ENCODE measurements at regions not wholly inside any gene's neighbourhood (a gene's known extent, or its start where the extent isn't known, plus 50 kb on each side); places are given as distances from the start of the nearest gene placed in this dataset.

GRCh38 chr22:47681411-47682165, 919.1 kb downstream of the TBC1D22A start:
- DNase-seq (ENCODE audit: insufficient read length, low spot score): no peak
- FAIRE-seq: no peak

GRCh38 chr22:47678636-47679287, 916.3 kb downstream of the TBC1D22A start:
- FAIRE-seq: no peak

GRCh38 chr22:47678048-47678447, 915.6 kb downstream of the TBC1D22A start:
- DNase-seq (ENCODE audit: insufficient read length, low spot score) (no peak), FAIRE-seq (no peak)

More at GRCh38 chr22:47678636-47679287, 916.3 kb downstream of the TBC1D22A start:
- DNase-seq (ENCODE audit: insufficient read length, low spot score): no peak

- DNase-seq (ENCODE audit: insufficient read length, low spot score) (no peak), FAIRE-seq (no peak)
These were observed 914.2 kb downstream of the TBC1D22A start for GRCh38 chr22:47676685-47677084.

- FAIRE-seq (no peak), DNase-seq (ENCODE audit: insufficient read length, low spot score) (no peak)
These were observed 912.1 kb downstream of the TBC1D22A start for GRCh38 chr22:47674600-47674999.

- DNase-seq (ENCODE audit: insufficient read length, low spot score): no peak
- FAIRE-seq: no peak
These were observed 911.1 kb downstream of the TBC1D22A start for GRCh38 chr22:47673557-47673956.

- no peak for FAIRE-seq
- no peak for DNase-seq (ENCODE audit: insufficient read length, low spot score)
These were observed 910.1 kb downstream of the TBC1D22A start for GRCh38 chr22:47672526-47672925.

- no peak for FAIRE-seq
These were observed 902.7 kb downstream of the TBC1D22A start for GRCh38 chr22:47665151-47665550.

GRCh38 chr22:47663615-47664605, 901.5 kb downstream of the TBC1D22A start:
- no peak for FAIRE-seq
- DNase-seq (ENCODE audit: insufficient read length, low spot score): no peak

More at GRCh38 chr22:47665151-47665550, 902.7 kb downstream of the TBC1D22A start:
- DNase-seq (ENCODE audit: insufficient read length, low spot score): no peak

GRCh38 chr22:47659467-47660223, 897.2 kb downstream of the TBC1D22A start:
- no peak for FAIRE-seq
- no peak for DNase-seq (ENCODE audit: insufficient read length, low spot score)

- DNase-seq (ENCODE audit: insufficient read length, low spot score) (no peak), FAIRE-seq (no peak)
These were observed 895.7 kb downstream of the TBC1D22A start for GRCh38 chr22:47658182-47658581.

- FAIRE-seq (no peak), DNase-seq (ENCODE audit: insufficient read length, low spot score) (no peak)
These were observed 894.8 kb downstream of the TBC1D22A start for GRCh38 chr22:47657224-47657623.

- FAIRE-seq (no peak), DNase-seq (ENCODE audit: insufficient read length, low spot score) (no peak)
These were observed 894.4 kb downstream of the TBC1D22A start for GRCh38 chr22:47656806-47657205.

- DNase-seq (ENCODE audit: insufficient read length, low spot score) (no peak), FAIRE-seq (peak; percentile 96)
These were observed 893.5 kb downstream of the TBC1D22A start for GRCh38 chr22:47655930-47656329.

- no peak for FAIRE-seq
- DNase-seq (ENCODE audit: insufficient read length, low spot score): no peak
These were observed 892.6 kb downstream of the TBC1D22A start for GRCh38 chr22:47654922-47655491.

- FAIRE-seq (no peak), DNase-seq (ENCODE audit: insufficient read length, low spot score) (no peak)
These were observed 891.5 kb downstream of the TBC1D22A start for GRCh38 chr22:47653921-47654320.

GRCh38 chr22:47651216-47651987, 889.0 kb downstream of the TBC1D22A start:
- no peak for FAIRE-seq
- no peak for DNase-seq (ENCODE audit: insufficient read length, low spot score)

- DNase-seq (ENCODE audit: insufficient read length, low spot score) (no peak), FAIRE-seq (no peak)
These were observed 885.3 kb downstream of the TBC1D22A start for GRCh38 chr22:47647720-47648119.

- FAIRE-seq (peak; percentile 71), DNase-seq (ENCODE audit: insufficient read length, low spot score) (no peak)
These were observed 884.7 kb downstream of the TBC1D22A start for GRCh38 chr22:47647181-47647580.

Data from HTR-8/SVneo (cell line).